ENCODE measurements at regions not wholly inside any gene's neighbourhood (a gene's known extent, or its start where the extent isn't known, plus 50 kb on each side); places are given as distances from the start of the nearest gene placed in this dataset.

DNA sequence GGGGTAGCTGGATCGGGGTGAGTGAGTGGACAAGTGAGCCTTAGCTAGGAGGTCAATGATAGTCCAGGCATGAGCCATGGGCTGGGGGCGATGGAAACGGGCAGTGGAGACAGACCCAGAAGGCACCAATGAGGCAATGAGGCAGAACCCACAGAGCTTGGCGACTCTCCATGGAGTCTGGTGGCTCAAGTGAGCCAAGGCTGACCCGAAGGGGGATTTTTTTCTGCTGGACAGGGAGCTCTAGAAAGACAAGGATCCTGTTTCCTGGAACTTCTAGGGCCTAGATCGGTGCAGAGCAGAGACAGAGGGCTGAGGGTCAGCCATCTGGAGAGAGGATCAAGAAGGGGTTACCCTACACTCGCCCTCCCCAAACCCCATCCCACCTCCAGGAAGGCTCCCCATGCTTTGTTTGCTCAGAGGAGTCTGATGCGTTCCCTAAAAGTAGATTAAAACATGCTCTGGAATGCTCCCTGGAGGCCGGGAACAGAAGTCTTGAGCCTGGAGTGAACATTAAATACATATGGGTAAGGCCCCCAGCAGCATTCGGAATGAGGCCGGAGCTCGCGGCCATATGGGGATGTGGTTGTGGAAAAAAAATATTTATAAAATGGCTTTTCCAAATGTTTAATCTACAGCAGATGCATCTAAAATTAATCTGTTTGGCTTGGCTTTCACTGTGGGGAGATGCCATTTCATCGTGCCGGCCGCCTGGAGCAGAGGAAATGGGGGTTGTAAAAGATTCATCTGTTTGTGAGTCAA is 237.8 kb upstream of the PMEPA1 start:
- TF ChIP-seq, protein P1, sequence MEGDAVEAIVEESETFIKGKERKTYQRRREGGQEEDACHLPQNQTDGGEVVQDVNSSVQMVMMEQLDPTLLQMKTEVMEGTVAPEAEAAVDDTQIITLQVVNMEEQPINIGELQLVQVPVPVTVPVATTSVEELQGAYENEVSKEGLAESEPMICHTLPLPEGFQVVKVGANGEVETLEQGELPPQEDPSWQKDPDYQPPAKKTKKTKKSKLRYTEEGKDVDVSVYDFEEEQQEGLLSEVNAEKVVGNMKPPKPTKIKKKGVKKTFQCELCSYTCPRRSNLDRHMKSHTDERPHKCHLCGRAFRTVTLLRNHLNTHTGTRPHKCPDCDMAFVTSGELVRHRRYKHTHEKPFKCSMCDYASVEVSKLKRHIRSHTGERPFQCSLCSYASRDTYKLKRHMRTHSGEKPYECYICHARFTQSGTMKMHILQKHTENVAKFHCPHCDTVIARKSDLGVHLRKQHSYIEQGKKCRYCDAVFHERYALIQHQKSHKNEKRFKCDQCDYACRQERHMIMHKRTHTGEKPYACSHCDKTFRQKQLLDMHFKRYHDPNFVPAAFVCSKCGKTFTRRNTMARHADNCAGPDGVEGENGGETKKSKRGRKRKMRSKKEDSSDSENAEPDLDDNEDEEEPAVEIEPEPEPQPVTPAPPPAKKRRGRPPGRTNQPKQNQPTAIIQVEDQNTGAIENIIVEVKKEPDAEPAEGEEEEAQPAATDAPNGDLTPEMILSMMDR (conservative IDR thresholded peaks at IDR 0.05 in 1 of 2, IDR thresholded peaks at IDR 0.05 in 1 of 2; ENCODE audit: extremely low read depth in 1 of 2, insufficient read depth in 1 of 2, low read depth in 1 of 2, low read length in 2 of 2): no peak
- no peak for TF ChIP-seq EZH2 (IDR thresholded peaks at IDR 0.05; ENCODE audit: borderline replicate concordance, low read length)
